NCI-H2171 (cell line): ENCODE measurements at regions not wholly inside any gene's neighbourhood (a gene's known extent, or its start where the extent isn't known, plus 50 kb on each side); places are given as distances from the start of the nearest gene placed in this dataset.

ENCODE experiments used
- DNase-seq: peaks from one replicate; lab custom pipeline; 2025; lab: John Stamatoyannopoulos, UW

DNA sequence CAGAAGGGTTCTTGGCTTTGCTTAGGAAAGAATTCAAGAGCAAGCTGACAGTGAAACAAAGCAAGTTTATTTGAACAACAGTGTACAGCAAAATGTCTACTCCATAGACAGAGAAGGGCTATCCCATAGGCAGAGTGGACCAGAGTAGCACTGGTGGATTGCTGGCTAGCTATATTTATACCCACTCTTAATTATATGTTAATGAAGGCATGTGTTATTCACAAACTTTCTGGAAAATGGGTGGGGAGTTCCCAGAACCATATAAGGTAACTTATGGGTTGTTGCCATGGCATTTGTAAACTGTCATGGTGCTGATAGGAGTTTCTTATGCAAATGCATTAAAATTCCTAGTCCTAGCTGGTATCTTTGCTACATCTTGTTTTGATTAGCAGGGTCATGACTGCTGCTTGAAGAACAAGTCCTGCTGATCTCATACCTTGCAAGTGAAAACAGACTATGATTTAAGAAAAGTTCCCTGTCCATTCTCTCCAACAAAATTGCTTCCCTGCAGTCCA is 330.5 kb downstream of the BUD13 start:
- no peak for DNase-seq

DNA sequence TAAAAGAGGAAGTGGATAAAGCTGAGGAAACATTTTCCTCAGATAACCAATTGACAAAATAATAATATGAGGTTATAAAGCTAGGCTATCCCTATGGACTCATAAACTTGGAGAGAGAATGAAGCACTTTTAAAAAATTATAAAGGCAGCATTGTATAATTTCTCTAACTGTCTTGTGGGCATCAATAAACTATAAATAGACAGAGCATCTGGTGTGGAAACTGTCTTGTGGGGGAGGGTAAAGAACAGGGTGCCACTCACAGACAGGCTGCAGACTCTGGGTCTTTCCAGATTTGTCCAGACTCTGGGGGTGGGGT is 333.5 kb downstream of the BUD13 start:
- DNase-seq = no peak

DNA sequence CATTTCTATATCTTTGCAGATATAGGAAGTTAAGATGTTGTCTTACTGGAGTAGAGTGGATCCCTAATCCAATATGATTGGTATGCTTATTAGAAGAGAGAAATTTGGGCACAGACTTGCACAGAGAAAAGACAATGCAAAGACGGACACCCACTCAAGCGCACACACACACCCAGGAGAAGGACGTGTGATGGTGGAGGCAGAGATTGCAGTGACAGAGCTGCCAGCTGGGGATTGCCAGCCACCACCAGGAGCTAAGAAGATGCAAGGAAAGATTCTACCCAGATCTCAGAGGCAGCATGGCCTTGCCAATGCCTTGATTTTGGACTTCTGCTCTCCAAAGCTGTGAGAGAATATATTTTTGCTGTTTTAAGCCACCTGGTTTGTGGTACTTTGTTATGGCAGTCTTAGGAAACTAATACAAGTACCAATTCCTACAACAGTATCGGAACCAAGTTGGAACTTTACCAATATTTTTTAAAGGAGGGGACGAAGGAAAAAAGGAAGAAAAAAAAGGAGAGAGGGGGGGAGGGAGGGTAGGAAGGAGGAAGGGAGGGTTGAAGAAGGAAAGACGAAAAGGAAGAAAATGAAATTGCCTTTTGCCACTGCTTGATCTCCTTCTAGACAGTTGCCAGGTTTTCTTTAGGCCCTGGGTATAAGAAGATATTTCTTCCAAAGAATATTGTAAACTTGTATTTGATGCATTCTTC is 334.0 kb downstream of the BUD13 start:
- no peak for DNase-seq

DNA sequence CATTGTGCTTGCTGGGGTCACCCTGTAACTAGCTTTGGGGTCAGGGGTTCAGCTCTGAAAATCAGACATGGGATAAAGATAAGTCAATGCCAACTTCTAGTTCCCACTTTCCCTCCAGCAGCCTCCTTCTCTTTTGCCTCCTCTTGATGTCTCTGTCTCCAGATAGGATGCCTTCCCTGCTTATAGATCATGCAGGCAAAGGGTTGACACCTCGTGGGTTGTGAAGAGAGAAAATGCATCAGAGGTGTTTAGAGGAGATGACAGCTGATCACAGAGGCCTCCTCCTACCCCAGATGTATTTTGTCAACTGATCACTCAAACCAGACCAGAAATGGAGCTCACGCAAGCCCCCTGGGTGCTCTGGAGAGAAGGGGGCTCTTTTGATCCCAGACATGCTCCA is 337.8 kb downstream of the BUD13 start:
- no peak for DNase-seq

DNA sequence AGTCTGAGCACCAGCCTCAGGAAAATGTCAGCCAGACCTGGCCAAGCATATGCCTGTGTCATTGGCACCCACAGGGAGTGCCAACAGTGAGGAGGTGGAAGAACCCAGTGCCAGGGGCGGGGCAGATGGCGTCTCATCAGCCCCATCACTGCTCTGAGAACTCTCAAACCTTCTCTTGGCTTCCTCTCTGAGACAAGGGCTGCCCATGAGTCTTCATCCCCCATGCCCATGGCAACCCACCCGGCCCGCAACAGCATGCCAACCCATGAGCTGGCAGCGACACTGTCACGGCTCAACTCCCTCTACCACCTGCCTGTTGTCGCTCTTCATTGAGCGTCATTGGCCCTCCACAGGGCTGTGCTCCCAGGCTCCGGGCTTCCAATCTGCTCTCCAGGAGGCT is 340.5 kb downstream of the BUD13 start:
- no peak for DNase-seq

DNA sequence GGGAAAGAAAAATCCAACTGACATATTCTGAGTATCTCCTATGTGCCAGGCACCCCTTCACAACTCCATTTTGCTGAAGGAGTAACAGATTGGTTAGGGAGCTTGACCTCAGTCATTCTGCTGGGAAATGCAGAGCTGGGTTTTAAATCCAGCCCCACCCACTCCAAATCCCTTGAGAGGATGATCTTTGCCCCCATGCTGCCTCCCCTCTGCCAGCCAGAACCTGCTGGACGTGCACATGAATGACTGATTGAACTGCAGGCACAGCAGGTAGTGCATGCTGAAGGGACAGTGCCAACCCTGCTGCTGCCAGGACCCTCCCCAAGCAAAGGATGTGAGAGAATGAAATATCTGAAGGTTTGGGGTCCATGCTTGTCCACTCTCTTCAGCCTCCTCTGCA is 340.9 kb downstream of the BUD13 start:
- DNase-seq = no peak

DNA sequence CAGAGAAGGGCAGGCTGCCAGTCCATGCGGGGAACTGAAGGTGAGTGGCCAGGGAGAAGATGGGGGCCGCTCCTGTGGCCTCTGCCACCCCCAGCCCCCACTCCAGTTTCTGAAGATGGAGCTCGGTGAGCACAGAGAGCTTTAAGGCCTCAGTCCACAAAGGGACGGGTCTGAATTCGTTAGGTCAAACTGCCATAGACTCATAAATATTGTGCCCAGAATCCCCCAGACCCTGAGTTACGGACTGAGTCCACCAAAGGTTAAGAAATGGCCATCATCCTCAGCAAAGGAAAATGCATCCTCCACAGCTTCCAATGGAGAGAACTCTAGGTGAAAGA is 344.2 kb downstream of the BUD13 start:
- DNase-seq = no peak

DNA sequence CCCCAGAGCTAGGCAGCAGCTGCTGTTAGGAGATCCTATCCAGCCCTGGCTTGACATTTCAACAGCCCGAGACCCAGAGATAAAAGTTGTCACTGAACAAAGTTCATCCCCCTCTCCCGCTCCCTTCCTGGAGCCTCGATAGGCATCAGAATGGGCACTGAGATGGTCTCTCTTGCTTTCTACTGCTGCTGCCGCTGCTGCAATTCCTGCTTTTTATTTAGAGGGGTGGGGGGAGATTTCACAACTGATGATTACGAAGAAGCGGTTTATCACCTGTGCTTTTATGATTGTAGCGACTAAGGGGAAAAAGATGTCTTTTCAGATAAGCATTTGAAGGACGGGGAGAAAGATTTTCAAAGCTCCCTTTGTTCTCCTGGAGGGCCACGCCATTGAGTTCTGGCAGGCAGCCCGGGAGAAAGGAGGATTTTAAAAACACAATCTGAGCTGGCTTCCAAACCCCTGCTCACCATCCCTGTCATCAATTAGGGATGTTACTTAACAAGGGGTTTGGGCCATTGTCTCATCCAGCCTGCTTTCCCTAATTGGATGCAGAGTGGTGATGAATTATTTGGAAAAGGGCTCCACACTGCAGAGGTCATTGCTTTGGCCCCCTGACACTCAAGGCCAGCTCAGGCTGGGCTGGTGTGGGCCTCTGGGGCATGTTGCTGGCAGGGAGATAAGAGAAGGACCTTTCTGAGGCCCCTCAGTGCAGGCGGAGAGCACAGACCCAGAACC is 344.7 kb downstream of the BUD13 start:
- DNase-seq = no peak

DNA sequence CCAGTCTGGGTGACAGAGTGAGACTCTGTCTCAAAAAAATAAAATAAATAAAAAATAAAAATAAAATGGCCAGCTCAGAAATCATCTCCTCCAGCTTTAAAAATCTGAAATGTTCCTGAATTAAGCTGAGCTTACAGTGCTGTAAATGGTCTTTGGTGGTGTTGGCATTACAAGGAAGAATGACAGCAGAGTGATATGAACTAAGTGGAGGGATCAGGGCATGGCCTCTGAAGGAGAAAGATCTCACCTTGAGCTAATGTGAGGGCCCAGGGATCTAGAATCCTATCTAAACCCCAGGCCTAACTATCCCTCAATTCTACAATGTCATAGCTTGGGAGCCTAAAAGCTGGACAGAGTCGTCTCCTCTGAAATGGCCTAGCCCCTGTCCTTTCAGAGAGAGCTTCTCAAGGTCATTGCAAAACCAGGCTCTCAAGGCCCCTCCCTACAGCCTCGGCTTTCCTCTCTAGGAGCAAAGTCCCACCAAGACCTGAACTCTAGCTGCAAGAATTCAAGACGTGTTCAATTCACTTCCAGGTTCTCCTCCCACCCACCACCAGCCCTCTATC is 345.4 kb downstream of the BUD13 start:
- no peak for DNase-seq

DNA sequence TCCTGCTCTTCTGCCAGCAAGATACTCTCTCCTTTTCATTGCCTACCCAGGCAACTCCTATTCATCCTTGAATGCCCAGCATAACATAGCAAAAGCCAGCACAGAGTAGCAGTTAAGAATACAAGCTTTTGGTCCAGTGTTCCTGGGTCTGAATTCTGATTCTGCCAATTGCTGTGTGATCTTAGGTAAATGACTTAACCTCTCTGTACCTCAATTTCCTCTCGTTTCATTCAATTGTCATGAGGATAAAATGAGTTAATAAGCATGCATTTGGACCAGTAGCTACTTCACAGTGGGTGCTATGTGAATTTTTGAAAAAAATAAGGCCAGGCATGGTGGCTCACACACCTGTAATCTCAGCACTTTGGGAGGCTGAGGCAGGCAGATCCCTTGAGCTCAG is 346.0 kb downstream of the BUD13 start:
- DNase-seq = no peak

DNA sequence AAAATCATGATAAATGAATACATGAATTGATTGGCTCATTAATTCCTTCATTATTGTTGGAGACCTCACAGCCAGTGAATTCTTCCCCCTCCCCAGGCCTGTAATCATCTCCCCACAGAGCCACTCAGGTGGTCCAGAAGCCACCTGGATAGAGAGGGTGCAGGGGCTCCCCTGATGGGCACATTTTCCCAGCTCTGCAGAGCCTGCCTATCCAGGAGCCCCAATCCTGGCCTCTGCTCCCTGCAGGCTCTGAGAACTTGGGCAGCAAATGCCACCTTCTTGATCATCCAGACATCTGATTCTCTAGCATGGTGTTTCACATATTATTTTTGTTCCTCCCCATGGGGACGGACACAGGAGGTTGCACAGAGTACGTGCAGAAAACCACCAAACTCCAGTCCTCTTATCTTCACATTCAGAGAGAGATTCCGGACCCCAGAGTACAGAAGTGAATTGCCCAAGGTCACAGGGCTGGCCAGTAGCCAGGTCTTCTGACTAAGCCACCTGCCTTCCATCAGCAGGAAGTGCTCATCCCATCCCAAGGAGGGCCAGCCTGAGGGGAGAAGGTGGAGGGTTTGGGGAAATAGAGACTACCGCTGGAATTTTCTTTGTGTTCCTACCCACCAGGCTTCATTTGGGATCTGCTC is 348.0 kb downstream of the BUD13 start:
- DNase-seq = no peak

DNA sequence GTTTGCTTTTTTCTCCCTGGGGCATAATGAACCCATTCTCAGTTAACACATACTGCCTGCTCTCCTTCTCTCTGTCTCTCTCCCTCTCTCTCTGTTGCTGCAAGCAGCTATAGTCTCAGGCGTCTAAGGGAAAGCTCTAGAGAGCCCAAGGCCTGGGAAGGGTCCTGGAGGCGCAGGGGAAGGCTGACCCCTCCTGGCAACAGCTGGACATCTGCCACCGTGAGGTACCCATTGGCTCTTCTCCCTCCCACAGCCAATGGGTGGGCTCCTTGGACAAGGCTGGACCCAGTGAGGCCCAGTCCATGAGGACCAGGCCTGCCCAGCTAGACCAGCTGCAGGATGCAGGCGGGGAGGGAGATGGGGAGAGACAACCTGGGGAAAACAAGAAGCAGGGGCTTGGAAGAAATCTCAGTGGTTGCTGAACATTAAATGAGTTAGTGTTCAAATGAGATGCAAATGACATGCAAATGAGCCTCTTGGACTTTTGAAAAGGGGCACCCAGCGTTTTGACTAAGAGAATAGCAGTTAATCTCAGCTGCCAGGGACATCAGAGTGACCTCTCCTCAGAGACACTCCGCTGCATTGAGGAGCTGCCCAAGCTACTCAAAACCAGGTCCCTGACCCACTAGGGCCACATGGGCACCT is 349.7 kb downstream of the BUD13 start:
- no peak for DNase-seq

DNA sequence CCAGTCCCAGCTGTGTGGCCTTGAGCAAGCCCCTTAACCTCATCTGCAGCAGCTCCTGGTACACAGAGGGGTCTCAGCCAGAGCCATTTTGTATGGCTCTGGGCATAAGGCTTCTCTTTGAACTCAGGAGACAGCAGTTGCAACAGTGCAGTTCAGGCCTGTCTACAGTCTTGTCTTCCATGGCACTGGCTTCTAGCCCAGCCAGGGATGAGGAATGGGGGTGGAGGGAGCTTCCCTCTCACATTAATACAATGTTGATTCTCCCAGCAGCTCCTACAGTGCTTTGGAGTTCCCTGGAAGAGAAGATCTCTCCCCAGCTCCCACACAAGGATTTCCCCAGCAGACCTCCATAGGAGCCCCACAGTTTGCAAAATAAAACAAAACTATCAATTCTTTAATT is 350.2 kb downstream of the BUD13 start:
- no peak for DNase-seq

DNA sequence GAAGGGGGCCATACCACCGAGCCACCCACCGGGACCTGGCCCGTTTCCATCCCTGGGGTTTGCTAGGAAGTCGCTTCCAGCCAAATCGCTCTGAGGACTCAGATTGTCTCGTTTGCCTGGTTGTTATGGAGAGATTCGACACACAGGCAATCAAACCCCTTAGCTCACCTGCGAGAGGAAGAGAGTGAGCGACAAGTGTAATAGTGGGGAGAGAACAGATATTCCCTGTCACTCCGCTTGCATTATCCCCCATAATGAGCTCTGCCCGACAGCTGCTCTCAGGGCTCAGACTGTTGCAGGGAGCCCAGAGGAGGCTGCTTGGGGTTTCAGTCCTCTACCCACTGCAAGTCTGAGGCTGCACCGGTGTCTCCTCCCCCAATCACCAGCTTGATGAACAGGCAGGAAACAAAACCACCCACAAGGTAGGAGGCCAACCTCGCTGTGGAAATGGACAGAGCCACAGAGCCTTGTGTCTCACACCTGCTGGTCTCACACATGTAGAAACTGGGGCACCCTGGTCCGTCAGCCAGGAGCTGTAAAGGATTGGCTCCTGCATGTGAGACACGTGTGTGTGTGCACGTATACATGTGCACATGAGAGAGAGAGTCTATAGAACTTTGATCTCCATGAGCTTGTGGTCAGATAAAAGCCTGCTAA is 351.1 kb downstream of the BUD13 start:
- DNase-seq = no peak

DNA sequence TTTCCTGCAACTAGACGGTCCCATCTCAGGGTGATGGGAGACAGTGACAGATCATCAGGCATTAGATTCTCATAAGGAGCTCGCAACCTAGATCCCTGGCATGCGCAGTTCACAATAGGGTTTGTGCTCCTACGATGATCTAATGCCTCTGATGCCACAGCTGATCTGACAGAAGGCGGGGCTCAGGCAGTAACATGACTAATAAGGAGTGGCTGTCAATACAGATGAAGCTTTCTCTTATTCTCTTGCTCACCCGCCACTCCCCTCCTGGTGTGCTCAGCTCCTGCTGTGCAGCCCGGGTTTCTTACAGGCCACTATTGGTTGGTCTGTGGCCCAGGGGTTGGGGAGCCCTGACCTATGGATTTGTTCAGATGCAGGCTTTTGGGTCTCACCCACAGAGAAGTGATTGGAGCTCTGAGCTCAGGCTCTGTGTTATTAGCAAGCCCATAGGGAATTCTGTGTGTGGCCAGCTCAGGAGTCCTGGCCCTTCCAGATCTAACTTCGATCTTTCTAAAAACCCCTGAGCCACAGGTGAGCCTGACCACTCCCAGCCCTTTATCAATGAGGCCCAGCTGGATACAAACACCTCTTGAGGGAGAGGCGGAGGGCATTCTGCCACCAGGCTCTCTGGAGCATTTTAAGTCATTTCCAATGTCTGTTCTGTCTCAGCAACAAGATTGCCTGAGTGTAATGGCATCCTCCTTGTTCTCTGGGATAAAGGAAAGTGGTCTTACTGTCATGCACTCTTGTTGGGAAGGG is 351.8 kb downstream of the BUD13 start:
- DNase-seq = no peak

DNA sequence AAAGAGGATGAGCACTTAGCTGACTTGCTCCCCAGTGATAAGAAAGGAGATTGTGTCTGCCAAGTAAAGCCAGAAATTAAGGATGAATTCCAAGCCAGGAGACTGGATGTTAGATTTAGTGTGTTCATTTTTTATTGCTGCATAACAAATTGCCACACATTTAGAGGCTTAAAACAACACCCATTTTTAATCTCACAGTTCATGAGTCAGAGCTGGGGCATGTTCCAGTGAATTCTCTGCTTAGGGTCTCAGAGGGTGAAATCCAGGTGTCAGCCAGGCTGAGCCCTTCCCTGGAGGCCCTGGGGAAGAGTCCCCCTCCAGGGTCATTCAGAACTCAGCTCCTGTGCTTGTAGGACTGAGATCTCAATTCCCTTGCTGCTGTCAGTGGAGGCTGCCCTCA is 352.8 kb downstream of the BUD13 start:
- no peak for DNase-seq

DNA sequence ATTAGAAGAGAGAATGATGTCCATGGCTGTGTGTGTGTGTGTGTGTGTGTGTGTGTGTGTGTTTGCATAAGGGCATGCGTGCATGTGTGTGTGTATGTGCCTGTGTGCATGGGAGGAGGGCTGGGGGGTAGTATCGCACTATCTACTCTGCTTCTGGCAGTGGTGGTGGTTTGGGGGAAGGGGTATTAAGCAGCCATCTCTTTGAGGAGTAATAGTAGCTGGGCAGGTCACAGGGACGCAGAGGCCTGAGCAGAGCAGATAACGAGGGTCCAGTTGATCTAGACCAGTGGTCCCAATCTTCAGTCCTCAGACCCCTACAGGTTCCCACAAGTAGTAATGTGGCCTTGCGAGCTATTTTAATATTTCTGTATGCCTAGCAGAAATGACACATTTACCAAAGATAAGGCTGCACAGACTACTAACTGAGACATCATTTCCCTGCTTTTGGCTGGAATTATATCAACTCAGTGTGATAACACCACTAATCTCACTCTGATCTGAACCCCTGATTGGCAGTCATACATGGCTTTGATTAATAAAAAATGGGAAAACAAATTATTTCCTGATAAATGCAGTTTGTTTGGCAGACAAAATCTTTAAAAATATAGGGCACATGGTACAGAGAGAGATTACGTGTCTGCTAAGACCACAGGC is 354.3 kb downstream of the BUD13 start:
- DNase-seq = no peak

DNA sequence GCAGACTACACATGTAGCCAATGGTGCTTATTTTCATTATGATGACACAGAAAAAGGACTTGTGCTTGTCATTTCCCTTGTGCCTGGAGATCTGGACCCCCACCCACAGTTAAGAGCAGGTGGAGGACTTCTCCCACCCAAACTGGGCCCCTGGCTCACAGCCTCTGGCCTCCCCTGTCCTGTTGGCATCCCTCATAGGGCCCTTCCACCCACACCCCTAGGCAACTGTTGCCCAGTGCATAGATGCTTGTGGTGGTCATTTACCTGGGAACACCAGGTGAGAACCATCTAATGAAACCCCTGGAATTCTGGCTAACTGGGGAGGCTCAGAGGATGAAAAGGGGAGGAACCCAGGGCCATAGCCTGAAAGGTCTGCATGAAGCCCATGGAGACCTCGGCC is 355.9 kb downstream of the BUD13 start:
- no peak for DNase-seq

DNA sequence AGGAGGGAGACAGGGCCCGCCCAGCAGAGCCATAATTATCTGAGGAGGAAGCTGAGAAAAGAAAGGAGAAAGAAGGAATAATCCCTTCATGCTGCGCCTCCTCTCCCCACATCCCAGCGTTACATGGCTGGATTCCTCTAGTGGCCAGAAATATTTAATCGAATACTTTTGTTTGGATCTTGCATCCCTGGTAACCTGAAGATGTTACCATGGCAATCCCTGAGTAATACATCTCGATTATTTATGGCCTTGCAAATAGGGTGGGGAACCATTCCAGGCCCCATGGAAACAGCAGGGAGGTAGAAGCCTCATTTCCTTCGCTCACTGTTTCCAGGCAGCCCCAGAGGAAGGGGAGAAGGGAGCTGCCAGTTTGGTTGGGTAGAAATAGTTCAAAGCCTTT is 357.7 kb downstream of the BUD13 start:
- DNase-seq = no peak

DNA sequence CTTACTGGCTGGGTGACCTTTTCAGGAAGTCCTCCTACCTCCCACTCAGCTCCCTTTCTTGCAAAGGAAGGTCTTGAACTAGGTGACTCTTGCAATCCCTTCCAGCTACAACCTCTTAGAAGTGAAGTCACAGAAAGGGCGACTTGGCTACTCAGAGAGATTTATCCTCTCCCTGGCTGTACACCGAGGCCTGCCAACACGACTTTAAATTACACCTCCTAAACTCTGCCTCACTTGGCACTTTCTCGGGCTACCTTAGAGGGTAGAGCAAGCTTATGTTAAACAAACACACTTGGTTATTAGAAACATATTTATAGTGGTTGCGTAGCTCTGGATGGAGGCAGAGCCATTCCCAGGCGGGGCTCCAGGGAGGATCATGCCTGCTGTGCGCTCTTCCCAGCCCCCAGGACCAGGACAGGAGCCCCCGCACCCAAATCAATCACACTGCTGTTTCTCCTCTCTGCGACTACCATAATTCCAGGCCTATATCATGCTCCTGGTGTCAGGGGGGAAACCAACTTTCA is 358.4 kb downstream of the BUD13 start:
- DNase-seq = no peak
